ENCODE measurements at regions not wholly inside any gene's neighbourhood (a gene's known extent, or its start where the extent isn't known, plus 50 kb on each side); places are given as distances from the start of the nearest gene placed in this dataset.
"Not testable (repeated sequence)": the region's sequence is repeated elsewhere in the genome, so short reads cannot be mapped to it uniquely, and the experiment has no call there.

DNA sequence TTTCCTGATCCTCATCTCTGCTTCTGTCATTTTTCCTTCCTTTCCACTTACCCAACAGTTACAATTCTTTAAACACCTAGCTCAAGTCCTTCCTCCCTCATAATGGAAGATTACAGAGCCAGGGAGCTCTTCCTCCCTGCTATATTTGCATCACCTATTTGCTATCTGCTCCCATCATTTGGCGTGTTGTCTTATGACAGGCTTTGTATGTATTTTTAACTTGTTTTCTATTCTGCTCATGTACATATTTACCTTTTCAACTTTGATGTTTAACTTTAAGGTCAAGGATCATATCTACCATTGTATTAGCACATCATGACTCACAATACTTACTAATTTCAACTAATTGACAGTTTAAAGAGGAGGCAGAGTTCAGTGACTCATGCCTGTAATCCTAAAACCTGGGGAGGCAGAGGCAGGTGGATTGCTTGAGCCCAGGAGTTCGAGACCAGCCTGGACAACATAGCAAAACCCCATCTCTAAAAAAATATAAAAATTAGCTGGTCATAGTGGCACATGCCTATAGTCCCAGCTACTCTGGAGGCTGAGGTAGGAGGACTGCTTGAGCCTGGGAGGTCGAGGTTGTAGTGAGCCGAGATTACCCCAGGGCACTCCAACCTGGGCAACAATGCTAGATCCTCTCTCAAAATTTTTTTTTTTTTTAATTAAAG is 92.5 kb upstream of the FOXN2 start:
- TF ChIP-seq, protein P1, sequence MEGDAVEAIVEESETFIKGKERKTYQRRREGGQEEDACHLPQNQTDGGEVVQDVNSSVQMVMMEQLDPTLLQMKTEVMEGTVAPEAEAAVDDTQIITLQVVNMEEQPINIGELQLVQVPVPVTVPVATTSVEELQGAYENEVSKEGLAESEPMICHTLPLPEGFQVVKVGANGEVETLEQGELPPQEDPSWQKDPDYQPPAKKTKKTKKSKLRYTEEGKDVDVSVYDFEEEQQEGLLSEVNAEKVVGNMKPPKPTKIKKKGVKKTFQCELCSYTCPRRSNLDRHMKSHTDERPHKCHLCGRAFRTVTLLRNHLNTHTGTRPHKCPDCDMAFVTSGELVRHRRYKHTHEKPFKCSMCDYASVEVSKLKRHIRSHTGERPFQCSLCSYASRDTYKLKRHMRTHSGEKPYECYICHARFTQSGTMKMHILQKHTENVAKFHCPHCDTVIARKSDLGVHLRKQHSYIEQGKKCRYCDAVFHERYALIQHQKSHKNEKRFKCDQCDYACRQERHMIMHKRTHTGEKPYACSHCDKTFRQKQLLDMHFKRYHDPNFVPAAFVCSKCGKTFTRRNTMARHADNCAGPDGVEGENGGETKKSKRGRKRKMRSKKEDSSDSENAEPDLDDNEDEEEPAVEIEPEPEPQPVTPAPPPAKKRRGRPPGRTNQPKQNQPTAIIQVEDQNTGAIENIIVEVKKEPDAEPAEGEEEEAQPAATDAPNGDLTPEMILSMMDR (IDR thresholded peaks at IDR 0.05) = no peak
- no peak for DNase-seq (ENCODE audit: low spot score)
- H3K27ac ChIP-seq = no peak overlapping the region
- no peak overlapping the region for H3K4me3 ChIP-seq

DNA sequence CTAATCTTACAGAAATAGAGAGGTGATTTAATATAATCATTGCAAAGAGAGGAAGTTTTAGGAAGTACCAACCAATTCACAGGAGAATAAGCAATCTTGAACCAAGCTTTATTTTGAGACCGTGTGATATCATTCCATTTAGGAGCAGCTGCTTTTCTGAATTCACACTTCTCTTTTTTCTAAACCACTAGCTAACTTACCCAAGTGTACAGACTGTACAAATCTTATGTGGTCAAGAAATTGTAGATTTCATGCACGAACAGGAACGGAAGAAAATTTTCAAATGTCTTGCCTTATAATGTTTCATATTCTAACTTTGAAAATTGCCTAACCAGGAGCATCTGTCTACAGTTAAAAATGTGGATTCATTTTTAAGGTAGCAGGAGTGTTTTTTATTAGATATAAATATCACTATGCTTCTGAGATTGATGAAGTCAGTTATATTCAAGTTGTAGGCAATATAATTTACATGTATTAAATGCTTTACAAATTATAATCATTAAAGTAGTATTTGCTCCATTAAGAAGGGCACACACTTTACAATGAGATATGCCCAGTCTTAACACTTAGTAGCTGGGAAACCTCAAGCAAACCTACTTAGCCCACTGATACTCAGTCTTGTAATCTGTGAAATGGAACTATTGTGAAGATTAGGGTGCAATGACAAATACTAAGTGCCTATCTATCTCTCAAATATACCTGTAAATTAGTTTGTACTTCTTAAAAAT is 86.7 kb upstream of the FOXN2 start:
- no peak overlapping the region for H3K27ac ChIP-seq
- no peak overlapping the region for H3K4me3 ChIP-seq
- no peak for DNase-seq (ENCODE audit: low spot score)
- TF ChIP-seq, protein P1 (IDR thresholded peaks at IDR 0.05) = no peak

DNA sequence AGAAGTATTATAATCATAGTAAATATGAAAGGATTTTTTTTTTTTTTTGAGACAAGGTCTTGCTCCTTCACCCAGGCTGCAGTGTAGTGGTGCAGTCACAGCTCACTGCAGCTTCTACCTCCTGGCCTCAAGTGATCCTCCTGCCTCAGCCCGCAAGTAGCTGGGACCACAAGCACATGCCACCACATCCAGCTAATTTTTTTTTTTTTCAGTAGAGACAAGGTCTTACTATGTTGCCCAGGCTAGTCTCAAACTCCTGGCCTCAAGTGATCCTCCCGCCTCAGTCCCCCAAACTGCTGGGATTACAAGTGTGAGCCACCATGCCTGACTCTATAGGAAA is 86.2 kb upstream of the FOXN2 start:
- Histone ChIP-seq H3K4me3 (no peak overlapping the region), H3K27ac (no peak overlapping the region)
- no peak for DNase-seq (ENCODE audit: low spot score)
- TF ChIP-seq, protein P1 (IDR thresholded peaks at IDR 0.05) = no peak

DNA sequence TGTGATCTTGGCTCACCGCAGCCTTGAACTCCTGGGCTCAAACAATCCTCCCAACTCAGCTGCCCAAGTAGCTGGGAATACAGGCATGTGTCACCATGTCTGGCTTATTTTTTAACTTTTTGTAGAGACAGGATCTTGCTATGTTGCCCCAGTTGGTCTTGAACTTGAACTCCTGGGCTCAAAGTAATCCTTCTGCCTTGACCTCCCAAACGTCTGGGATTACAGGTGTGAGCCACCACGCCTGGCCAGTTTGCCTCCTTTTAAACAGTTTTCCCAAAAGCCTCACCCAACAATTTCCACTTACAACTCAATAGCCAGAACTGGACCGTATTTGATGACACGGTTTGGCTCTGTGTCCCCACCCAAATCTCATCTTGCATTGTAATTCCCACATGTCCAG is 85.4 kb upstream of the FOXN2 start:
- Histone ChIP-seq H3K4me3 (no peak overlapping the region), H3K27ac (no peak overlapping the region)
- no peak for DNase-seq (ENCODE audit: low spot score)
- TF ChIP-seq, protein P1 (IDR thresholded peaks at IDR 0.05) = no peak

DNA sequence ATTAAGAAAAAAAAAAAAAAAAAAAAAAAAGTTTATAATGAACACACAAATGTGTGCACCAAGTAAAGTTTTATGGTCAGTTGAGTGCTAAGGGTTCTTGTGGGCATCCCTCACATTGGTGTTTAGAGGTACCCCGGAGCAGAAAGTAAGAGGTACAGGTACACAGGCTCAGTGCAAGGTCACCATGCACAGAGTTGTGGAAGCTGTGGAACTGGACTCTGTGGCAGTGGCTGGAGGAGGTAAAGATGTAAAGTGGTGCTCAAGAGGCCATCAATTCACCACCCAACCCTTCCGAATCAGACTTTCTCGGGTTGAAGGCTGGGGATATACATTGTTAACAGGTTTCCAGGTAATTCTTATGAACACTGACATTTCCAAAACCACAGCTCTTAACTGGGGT is 83.6 kb upstream of the FOXN2 start:
- Histone ChIP-seq H3K4me3 (no peak overlapping the region), H3K27ac (no peak overlapping the region)
- TF ChIP-seq, protein P1 (IDR thresholded peaks at IDR 0.05) = no peak
- no peak for DNase-seq (ENCODE audit: low spot score)

DNA sequence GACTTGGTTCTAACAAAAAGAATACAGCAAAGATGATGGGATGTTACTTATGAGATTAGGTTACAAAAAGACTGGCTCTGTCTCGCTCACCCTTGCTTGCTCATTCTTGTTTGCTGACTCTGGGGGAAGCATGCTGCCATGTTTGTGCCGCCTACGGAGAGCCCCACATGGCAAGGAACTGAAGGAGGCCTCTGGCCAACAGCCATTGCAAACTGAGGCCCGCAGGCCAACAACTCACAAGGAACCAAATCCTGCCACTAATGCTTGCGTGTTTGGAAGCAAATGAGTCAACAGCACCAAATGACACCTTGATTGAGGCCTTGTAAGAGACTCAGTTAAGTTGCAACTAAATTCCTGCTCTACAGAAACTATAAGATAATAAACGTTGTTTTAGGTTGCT is 82.1 kb upstream of the FOXN2 start:
- TF ChIP-seq, protein P1 (IDR thresholded peaks at IDR 0.05) = no peak
- no peak overlapping the region for H3K27ac ChIP-seq
- DNase-seq (ENCODE audit: low spot score) = no peak
- no peak overlapping the region for H3K4me3 ChIP-seq

DNA sequence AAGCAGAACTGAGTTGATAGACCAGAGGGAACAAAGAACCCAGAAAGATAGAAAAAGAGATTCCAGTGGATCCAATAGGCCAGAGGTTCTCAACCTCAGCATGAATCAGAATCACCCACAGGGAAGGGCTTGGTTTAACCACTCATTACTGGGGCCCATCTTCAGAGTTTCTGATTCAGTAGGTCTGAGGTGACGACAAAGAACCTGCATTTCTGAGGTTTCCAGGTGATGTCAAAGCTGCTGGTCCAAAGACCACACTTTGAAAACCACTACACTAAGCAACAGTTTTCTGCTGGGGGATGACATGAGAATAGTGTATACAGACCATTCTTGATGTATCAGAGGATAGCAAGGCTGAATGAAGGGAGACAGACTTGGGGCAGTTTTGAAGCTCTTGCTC is 81.5 kb upstream of the FOXN2 start:
- no peak overlapping the region for H3K4me3 ChIP-seq
- H3K27ac ChIP-seq = no peak overlapping the region
- no peak for DNase-seq (ENCODE audit: low spot score)
- TF ChIP-seq, protein P1 (IDR thresholded peaks at IDR 0.05) = no peak

DNA sequence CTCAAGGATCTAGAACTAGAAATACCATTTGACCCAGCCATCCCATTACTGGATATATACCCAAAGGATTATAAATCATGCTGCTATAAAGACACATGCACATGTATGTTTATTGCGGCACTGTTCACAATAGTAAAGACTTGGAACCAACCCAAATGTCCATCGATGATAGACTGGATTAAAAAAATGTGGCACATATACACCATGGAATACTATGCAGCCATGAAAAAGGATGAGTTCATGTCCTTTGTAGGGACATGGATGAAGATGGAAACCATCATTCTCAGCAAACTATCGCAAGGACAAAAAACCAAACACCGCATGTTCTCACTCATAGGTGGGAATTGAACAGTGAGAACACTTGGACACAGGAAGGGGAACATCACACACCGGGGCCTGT is 80.7 kb upstream of the FOXN2 start:
- not testable (repeated sequence) for H3K4me3 ChIP-seq; H3K27ac ChIP-seq; DNase-seq (ENCODE audit: low spot score)

Measured in coronary artery (tissue), 2 donors.